GM19468 (cell line): ENCODE measurements at regions not wholly inside any gene's neighbourhood (a gene's known extent, or its start where the extent isn't known, plus 50 kb on each side); places are given as distances from the start of the nearest gene placed in this dataset.

Experiments used
- ATAC-seq: cut with Tn5 transposase; IDR thresholded peaks from one replicate; pipeline ENCODE4 v1.9.1; 2021; ENCODE audit warnings: mild to moderate bottlenecking, moderate library complexity, moderate number of reproducible peaks; ENCODE audit not compliant: unreplicated experiment; ENCODE audit errors: extremely low read depth

- no peak for ATAC-seq
Observed at GRCh38 chr13:34469196-34469986, 472.7 kb upstream of the NBEA start.

- ATAC-seq = no peak
Observed at GRCh38 chr13:34474187-34474868, 467.7 kb upstream of the NBEA start.

GRCh38 chr13:34478376-34478775 is 463.7 kb upstream of the NBEA start:
- ATAC-seq = no peak

- no peak for ATAC-seq
Observed at GRCh38 chr13:34502011-34502410, 440.1 kb upstream of the NBEA start.

- no peak for ATAC-seq
Observed at GRCh38 chr13:34502621-34503020, 439.4 kb upstream of the NBEA start.

- ATAC-seq = no peak
Observed at GRCh38 chr13:34506796-34507195, 435.3 kb upstream of the NBEA start.

- ATAC-seq = no peak
Observed at GRCh38 chr13:34507630-34508029, 434.4 kb upstream of the NBEA start.

- ATAC-seq = no peak
Observed at GRCh38 chr13:34512817-34513216, 429.3 kb upstream of the NBEA start.

- ATAC-seq = no peak
Observed at GRCh38 chr13:34513526-34513925, 428.5 kb upstream of the NBEA start.

GRCh38 chr13:34515201-34515600 is 426.9 kb upstream of the NBEA start:
- ATAC-seq = no peak

- ATAC-seq = no peak
Observed at GRCh38 chr13:34521171-34521570, 420.9 kb upstream of the NBEA start.

GRCh38 chr13:34522808-34523207 is 419.3 kb upstream of the NBEA start:
- ATAC-seq = no peak

GRCh38 chr13:34523406-34523805 is 418.7 kb upstream of the NBEA start:
- no peak for ATAC-seq

- no peak for ATAC-seq
Observed at GRCh38 chr13:34533941-34534340, 408.1 kb upstream of the NBEA start.

GRCh38 chr13:34542321-34542720 is 399.7 kb upstream of the NBEA start:
- ATAC-seq = no peak

GRCh38 chr13:34543836-34544235 is 398.2 kb upstream of the NBEA start:
- ATAC-seq = no peak

- ATAC-seq = no peak
Observed at GRCh38 chr13:34545461-34545860, 396.6 kb upstream of the NBEA start.

- ATAC-seq = no peak
Observed at GRCh38 chr13:34546344-34547250, 395.5 kb upstream of the NBEA start.

GRCh38 chr13:34547929-34548328 is 394.1 kb upstream of the NBEA start:
- ATAC-seq = no peak

- ATAC-seq = no peak
Observed at GRCh38 chr13:34553376-34553775, 388.7 kb upstream of the NBEA start.

GRCh38 chr13:34555988-34556387 is 386.1 kb upstream of the NBEA start:
- ATAC-seq = no peak
